ENCODE measurements at regions not wholly inside any gene's neighbourhood (a gene's known extent, or its start where the extent isn't known, plus 50 kb on each side); places are given as distances from the start of the nearest gene placed in this dataset.

DNA sequence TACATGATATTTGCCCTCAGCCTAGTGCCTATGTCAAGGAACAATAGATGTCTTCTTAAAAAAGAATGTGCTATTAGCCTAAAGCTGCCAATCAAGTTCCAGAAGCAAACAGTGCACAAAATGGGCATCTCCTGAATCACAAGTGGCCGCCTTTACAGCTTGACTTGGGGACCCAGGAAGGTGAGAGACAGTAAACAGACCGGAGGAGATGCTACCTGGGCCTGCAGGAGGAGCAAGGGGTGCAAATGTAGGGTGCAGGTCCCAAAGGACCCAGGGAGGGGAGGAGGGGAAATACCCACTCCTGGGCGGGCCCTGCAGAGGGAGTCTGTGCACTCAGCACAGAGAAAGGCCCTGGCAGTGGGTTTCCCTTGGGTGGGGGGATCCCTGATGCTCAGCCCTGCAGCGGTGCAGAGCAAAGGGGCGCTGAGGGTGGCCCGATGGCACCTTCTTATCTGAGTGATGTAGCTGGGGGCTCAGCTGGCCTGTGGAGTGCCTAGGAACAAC lies 147.7 kb downstream of the WDR11 start:
- TF ChIP-seq JUNB (IDR thresholded peaks at IDR 0.05; ENCODE audit: unreplicated experiment) (no peak), NANOG (IDR thresholded peaks at IDR 0.05; ENCODE audit: borderline replicate concordance) (no peak), EZH2phosphoT487 (IDR thresholded peaks at IDR 0.05; ENCODE audit: unreplicated experiment) (no peak), CREB1 (CRISPR knock-in tag; IDR thresholded peaks at IDR 0.05; ENCODE audit: low read depth) (no peak), POLR2AphosphoS5 (IDR thresholded peaks at IDR 0.05; ENCODE audit: low read depth) (no peak), ZNF331 (CRISPR knock-in tag; IDR thresholded peaks at IDR 0.05; ENCODE audit: low read depth) (no peak), EZH2 (IDR thresholded peaks at IDR 0.05; ENCODE audit: low read depth, unreplicated experiment) (no peak), ZNF114 (CRISPR knock-in tag; IDR thresholded peaks at IDR 0.05) (no peak), STAT1 (IDR thresholded peaks at IDR 0.05; ENCODE audit: unreplicated experiment) (no peak)
- TF ChIP-seq, protein P1, sequence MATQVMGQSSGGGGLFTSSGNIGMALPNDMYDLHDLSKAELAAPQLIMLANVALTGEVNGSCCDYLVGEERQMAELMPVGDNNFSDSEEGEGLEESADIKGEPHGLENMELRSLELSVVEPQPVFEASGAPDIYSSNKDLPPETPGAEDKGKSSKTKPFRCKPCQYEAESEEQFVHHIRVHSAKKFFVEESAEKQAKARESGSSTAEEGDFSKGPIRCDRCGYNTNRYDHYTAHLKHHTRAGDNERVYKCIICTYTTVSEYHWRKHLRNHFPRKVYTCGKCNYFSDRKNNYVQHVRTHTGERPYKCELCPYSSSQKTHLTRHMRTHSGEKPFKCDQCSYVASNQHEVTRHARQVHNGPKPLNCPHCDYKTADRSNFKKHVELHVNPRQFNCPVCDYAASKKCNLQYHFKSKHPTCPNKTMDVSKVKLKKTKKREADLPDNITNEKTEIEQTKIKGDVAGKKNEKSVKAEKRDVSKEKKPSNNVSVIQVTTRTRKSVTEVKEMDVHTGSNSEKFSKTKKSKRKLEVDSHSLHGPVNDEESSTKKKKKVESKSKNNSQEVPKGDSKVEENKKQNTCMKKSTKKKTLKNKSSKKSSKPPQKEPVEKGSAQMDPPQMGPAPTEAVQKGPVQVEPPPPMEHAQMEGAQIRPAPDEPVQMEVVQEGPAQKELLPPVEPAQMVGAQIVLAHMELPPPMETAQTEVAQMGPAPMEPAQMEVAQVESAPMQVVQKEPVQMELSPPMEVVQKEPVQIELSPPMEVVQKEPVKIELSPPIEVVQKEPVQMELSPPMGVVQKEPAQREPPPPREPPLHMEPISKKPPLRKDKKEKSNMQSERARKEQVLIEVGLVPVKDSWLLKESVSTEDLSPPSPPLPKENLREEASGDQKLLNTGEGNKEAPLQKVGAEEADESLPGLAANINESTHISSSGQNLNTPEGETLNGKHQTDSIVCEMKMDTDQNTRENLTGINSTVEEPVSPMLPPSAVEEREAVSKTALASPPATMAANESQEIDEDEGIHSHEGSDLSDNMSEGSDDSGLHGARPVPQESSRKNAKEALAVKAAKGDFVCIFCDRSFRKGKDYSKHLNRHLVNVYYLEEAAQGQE (IDR thresholded peaks at IDR 0.05; ENCODE audit: unreplicated experiment): no peak
- TF ChIP-seq, protein P2, sequence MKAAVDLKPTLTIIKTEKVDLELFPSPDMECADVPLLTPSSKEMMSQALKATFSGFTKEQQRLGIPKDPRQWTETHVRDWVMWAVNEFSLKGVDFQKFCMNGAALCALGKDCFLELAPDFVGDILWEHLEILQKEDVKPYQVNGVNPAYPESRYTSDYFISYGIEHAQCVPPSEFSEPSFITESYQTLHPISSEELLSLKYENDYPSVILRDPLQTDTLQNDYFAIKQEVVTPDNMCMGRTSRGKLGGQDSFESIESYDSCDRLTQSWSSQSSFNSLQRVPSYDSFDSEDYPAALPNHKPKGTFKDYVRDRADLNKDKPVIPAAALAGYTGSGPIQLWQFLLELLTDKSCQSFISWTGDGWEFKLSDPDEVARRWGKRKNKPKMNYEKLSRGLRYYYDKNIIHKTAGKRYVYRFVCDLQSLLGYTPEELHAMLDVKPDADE (IDR thresholded peaks at IDR 0.05): no peak
- TF ChIP-seq, protein P3, sequence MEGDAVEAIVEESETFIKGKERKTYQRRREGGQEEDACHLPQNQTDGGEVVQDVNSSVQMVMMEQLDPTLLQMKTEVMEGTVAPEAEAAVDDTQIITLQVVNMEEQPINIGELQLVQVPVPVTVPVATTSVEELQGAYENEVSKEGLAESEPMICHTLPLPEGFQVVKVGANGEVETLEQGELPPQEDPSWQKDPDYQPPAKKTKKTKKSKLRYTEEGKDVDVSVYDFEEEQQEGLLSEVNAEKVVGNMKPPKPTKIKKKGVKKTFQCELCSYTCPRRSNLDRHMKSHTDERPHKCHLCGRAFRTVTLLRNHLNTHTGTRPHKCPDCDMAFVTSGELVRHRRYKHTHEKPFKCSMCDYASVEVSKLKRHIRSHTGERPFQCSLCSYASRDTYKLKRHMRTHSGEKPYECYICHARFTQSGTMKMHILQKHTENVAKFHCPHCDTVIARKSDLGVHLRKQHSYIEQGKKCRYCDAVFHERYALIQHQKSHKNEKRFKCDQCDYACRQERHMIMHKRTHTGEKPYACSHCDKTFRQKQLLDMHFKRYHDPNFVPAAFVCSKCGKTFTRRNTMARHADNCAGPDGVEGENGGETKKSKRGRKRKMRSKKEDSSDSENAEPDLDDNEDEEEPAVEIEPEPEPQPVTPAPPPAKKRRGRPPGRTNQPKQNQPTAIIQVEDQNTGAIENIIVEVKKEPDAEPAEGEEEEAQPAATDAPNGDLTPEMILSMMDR (conservative IDR thresholded peaks at IDR 0.05; ENCODE audit: low read depth in 2 of 2): no peak
- TF ChIP-seq, protein P4, sequence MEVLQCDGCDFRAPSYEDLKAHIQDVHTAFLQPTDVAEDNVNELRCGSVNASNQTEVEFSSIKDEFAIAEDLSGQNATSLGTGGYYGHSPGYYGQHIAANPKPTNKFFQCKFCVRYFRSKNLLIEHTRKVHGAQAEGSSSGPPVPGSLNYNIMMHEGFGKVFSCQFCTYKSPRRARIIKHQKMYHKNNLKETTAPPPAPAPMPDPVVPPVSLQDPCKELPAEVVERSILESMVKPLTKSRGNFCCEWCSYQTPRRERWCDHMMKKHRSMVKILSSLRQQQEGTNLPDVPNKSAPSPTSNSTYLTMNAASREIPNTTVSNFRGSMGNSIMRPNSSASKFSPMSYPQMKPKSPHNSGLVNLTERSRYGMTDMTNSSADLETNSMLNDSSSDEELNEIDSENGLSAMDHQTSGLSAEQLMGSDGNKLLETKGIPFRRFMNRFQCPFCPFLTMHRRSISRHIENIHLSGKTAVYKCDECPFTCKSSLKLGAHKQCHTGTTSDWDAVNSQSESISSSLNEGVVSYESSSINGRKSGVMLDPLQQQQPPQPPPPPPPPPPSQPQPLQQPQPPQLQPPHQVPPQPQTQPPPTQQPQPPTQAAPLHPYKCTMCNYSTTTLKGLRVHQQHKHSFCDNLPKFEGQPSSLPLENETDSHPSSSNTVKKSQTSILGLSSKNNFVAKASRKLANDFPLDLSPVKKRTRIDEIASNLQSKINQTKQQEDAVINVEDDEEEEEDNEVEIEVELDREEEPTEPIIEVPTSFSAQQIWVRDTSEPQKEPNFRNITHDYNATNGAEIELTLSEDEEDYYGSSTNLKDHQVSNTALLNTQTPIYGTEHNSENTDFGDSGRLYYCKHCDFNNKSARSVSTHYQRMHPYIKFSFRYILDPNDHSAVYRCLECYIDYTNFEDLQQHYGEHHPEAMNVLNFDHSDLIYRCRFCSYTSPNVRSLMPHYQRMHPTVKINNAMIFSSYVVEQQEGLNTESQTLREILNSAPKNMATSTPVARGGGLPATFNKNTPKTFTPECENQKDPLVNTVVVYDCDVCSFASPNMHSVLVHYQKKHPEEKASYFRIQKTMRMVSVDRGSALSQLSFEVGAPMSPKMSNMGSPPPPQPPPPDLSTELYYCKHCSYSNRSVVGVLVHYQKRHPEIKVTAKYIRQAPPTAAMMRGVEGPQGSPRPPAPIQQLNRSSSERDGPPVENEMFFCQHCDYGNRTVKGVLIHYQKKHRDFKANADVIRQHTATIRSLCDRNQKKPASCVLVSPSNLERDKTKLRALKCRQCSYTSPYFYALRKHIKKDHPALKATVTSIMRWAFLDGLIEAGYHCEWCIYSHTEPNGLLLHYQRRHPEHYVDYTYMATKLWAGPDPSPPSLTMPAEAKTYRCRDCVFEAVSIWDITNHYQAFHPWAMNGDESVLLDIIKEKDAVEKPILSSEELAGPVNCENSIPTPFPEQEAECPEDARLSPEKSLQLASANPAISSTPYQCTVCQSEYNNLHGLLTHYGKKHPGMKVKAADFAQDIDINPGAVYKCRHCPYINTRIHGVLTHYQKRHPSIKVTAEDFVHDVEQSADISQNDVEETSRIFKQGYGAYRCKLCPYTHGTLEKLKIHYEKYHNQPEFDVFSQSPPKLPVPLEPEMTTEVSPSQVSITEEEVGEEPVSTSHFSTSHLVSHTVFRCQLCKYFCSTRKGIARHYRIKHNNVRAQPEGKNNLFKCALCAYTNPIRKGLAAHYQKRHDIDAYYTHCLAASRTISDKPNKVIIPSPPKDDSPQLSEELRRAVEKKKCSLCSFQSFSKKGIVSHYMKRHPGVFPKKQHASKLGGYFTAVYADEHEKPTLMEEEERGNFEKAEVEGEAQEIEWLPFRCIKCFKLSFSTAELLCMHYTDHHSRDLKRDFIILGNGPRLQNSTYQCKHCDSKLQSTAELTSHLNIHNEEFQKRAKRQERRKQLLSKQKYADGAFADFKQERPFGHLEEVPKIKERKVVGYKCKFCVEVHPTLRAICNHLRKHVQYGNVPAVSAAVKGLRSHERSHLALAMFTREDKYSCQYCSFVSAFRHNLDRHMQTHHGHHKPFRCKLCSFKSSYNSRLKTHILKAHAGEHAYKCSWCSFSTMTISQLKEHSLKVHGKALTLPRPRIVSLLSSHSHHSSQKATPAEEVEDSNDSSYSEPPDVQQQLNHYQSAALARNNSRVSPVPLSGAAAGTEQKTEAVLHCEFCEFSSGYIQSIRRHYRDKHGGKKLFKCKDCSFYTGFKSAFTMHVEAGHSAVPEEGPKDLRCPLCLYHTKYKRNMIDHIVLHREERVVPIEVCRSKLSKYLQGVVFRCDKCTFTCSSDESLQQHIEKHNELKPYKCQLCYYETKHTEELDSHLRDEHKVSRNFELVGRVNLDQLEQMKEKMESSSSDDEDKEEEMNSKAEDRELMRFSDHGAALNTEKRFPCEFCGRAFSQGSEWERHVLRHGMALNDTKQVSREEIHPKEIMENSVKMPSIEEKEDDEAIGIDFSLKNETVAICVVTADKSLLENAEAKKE (CRISPR knock-in tag; IDR thresholded peaks at IDR 0.05): no peak
- Mint-ChIP-seq H3K9me3 (peaks cover 16% of the 10 kb centered on the region), H3K4me3 (no peak overlapping the region), H3K36me3 (ENCODE audit: low read depth) (peaks cover 10% of the 10 kb centered on the region), H3K27me3 (ENCODE audit: insufficient read depth, low read depth, poor library complexity) (peaks cover 6% of the 10 kb centered on the region), H3K4me1 (peaks cover 6% of the 10 kb centered on the region), H3K27ac (no peak overlapping the region)
- H3K36me3 ChIP-seq (ENCODE audit: insufficient read depth): no peaks in the 10 kb centered on the region; the same call in 1 of the 2 replicates
- H3K27ac ChIP-seq (ENCODE audit: low read depth): no peak overlapping the region
- no peaks in the 10 kb centered on the region for H4K20me1 ChIP-seq (replicated peaks; ENCODE audit: insufficient read depth)
- ATAC-seq (no peak), DNase-seq (ENCODE audit: low spot score) (no peak)
- H3K4me1 ChIP-seq (ENCODE audit: insufficient read depth): no peaks in the 10 kb centered on the region
- peaks cover 5% of the 10 kb centered on the region; the same call in 1 of the 2 replicates for H3K9me2 ChIP-seq (ENCODE audit: insufficient read depth)
- H2AFZ ChIP-seq: no peak overlapping the region
- H3K27me3 ChIP-seq (ENCODE audit: insufficient read depth): no peaks in the 10 kb centered on the region
- no peak overlapping the region for H3K4me2 ChIP-seq
- no peaks in the 10 kb centered on the region for H3K79me2 ChIP-seq (replicated peaks; ENCODE audit: insufficient read depth)
- H3F3A ChIP-seq (replicated peaks; ENCODE audit: low read depth): no peaks in the 10 kb centered on the region
- H3K4me3 ChIP-seq: no peak overlapping the region

All from GM23338 (cell line).